ENCODE measurements at regions not wholly inside any gene's neighbourhood (a gene's known extent, or its start where the extent isn't known, plus 50 kb on each side); places are given as distances from the start of the nearest gene placed in this dataset.

- Histone ChIP-seq H3K79me2 (ENCODE audit: insufficient read depth) (no peaks in the 10 kb centered on the region), H2AFZ (ENCODE audit: low read depth) (no peak overlapping the region; the same call in 1 of the 2 replicates), H3K9me2 (no peaks in the 10 kb centered on the region), H3K36me3 (replicated peaks in 1 of 2; ENCODE audit: control insufficient read depth in 1 of 2, insufficient read depth in 2 of 2, low read length in 1 of 2) (no peaks in the 10 kb centered on the region), H3F3A (replicated peaks; ENCODE audit: insufficient read depth) (no peaks in the 10 kb centered on the region), H3K4me3 (ENCODE audit: low read depth in 2 of 2, low read length in 1 of 2) (no peak overlapping the region), H3K27me3 (ENCODE audit: insufficient read depth) (no peaks in the 10 kb centered on the region), H3K9ac (no peak overlapping the region), H3K4me2 (no peak overlapping the region), H3K4me1 (ENCODE audit: control insufficient read depth in 1 of 2, insufficient read depth in 2 of 2, low read depth in 1 of 2, low read length in 1 of 2) (no peaks in the 10 kb centered on the region; a peak in 1 of 4 replicates), H4K20me1 (ENCODE audit: insufficient read depth) (no peaks in the 10 kb centered on the region), H3K27ac (ENCODE audit: low read depth in 2 of 2, low read length in 1 of 2) (no peak overlapping the region), H3K9me3 (no peaks in the 10 kb centered on the region)
- POLR2A ChIA-PET, result no interaction called here
- DNase-seq, result no peak
- CTCF ChIA-PET, result no interaction called here
- 28% methylated on average over 4 of the region's 4 CpGs for WGBS (ENCODE audit: low lambda C conversion rate)
- TF ChIP-seq TCF12 (IDR thresholded peaks at IDR 0.05) (no peak), SIN3A (IDR thresholded peaks at IDR 0.05; ENCODE audit: borderline replicate concordance, low read depth, low read length) (no peak), MEF2A (IDR thresholded peaks at IDR 0.05; ENCODE audit: borderline replicate concordance, low read depth) (no peak), EZH2phosphoT487 (IDR thresholded peaks at IDR 0.05; ENCODE audit: borderline replicate concordance, low read depth) (no peak), SMC3 (IDR thresholded peaks at IDR 0.05; ENCODE audit: low read depth, low read length) (no peak), NRF1 (IDR thresholded peaks at IDR 0.05; ENCODE audit: low read depth, low read length) (no peak)
- TF ChIP-seq, protein P1, sequence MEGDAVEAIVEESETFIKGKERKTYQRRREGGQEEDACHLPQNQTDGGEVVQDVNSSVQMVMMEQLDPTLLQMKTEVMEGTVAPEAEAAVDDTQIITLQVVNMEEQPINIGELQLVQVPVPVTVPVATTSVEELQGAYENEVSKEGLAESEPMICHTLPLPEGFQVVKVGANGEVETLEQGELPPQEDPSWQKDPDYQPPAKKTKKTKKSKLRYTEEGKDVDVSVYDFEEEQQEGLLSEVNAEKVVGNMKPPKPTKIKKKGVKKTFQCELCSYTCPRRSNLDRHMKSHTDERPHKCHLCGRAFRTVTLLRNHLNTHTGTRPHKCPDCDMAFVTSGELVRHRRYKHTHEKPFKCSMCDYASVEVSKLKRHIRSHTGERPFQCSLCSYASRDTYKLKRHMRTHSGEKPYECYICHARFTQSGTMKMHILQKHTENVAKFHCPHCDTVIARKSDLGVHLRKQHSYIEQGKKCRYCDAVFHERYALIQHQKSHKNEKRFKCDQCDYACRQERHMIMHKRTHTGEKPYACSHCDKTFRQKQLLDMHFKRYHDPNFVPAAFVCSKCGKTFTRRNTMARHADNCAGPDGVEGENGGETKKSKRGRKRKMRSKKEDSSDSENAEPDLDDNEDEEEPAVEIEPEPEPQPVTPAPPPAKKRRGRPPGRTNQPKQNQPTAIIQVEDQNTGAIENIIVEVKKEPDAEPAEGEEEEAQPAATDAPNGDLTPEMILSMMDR (IDR thresholded peaks at IDR 0.05), result no peak
Observed at GRCh38 chr4:115334736-115335411, 221.5 kb upstream of the NDST4 start.

DNA sequence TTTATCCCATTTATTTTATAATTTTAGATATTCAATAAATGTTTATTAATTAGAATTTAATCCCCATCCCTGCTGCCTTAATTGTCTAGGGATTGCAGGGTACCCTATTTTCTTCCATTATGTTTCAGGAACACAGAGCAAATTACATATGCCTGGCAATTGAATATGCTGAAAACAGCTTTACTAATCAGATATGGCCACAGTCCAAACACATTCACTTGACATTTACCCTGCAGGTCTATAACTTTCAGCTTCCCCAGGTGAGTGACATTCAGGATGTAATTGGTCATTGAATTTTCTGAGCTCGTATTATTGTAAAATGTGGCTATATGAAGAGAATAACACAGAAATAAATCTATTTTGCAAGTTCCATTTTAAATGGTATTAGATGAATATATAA, 218.7 kb upstream of the NDST4 start:
- POLR2A ChIA-PET, result no interaction called here
- CTCF ChIA-PET, result no interaction called here

DNA sequence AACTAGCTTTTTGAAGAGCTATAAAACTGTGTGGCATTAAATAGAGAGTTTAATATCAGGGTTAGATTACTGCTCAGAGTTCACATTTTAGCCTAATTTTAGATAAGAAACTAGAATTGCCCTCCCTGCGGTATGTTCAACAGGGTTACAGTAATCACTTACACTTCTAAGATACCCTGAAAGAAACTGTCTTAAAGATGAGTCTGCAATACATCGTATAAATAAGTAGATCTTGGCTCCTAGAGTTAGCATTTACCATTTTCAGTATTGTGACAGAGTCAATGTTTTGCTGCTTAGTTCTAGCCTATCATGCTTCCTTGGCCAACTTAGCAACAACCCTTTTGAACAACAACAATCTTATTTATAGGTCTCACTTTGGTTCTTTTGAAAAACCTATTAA, 217.8 kb upstream of the NDST4 start:
- WGBS (ENCODE audit: low lambda C conversion rate), result 38% methylated on average over 2 of the region's 2 CpGs
- ChIA-PET CTCF (no interaction called here), POLR2A (no interaction called here)
- Histone ChIP-seq H3K9ac (no peak overlapping the region), H3K4me3 (ENCODE audit: low read depth in 2 of 2, low read length in 1 of 2) (no peak overlapping the region), H3F3A (replicated peaks; ENCODE audit: insufficient read depth) (no peaks in the 10 kb centered on the region), H4K20me1 (ENCODE audit: insufficient read depth) (no peaks in the 10 kb centered on the region), H3K79me2 (ENCODE audit: insufficient read depth) (no peaks in the 10 kb centered on the region), H3K9me2 (no peaks in the 10 kb centered on the region), H3K27ac (ENCODE audit: low read depth in 2 of 2, low read length in 1 of 2) (no peak overlapping the region), H2AFZ (ENCODE audit: low read depth) (no peak overlapping the region), H3K9me3 (no peaks in the 10 kb centered on the region; the same call in 1 of the 2 replicates), H3K27me3 (ENCODE audit: insufficient read depth) (no peaks in the 10 kb centered on the region), H3K36me3 (replicated peaks in 1 of 2; ENCODE audit: control insufficient read depth in 1 of 2, insufficient read depth in 2 of 2, low read length in 1 of 2) (no peaks in the 10 kb centered on the region), H3K4me1 (ENCODE audit: control insufficient read depth in 1 of 2, insufficient read depth in 2 of 2, low read depth in 1 of 2, low read length in 1 of 2) (no peaks in the 10 kb centered on the region; a peak in 1 of 4 replicates), H3K4me2 (no peak overlapping the region)
- TF ChIP-seq FOXM1 (IDR thresholded peaks at IDR 0.05; ENCODE audit: low read depth) (no peak), MXI1 (IDR thresholded peaks at IDR 0.05; ENCODE audit: low read depth, low read length) (no peak), RCOR1 (IDR thresholded peaks at IDR 0.05; ENCODE audit: low read length) (no peak), TAF1 (IDR thresholded peaks at IDR 0.05; ENCODE audit: borderline replicate concordance, low read depth, low read length) (no peak), RFX5 (IDR thresholded peaks at IDR 0.05; ENCODE audit: low read length) (no peak), EP300 (IDR thresholded peaks at IDR 0.05; ENCODE audit: borderline replicate concordance in 1 of 2, low read depth in 1 of 2, low read length in 1 of 2) (no peak), NRF1 (IDR thresholded peaks at IDR 0.05; ENCODE audit: low read depth, low read length) (no peak), ZBTB33 (IDR thresholded peaks at IDR 0.05; ENCODE audit: borderline replicate concordance, low read depth) (no peak), MEF2A (IDR thresholded peaks at IDR 0.05; ENCODE audit: borderline replicate concordance, low read depth) (no peak), SMC3 (IDR thresholded peaks at IDR 0.05; ENCODE audit: low read depth, low read length) (no peak)
- DNase-seq, result no peak

More for the DNA sequence above, 218.7 kb upstream of the NDST4 start:
- Histone ChIP-seq H3K4me3 (ENCODE audit: low read depth in 2 of 2, low read length in 1 of 2) (no peak overlapping the region), H3K4me1 (ENCODE audit: control insufficient read depth in 1 of 2, insufficient read depth in 2 of 2, low read depth in 1 of 2, low read length in 1 of 2) (no peaks in the 10 kb centered on the region; a peak in 1 of 4 replicates), H3K9ac (no peak overlapping the region), H3K36me3 (replicated peaks in 1 of 2; ENCODE audit: control insufficient read depth in 1 of 2, insufficient read depth in 2 of 2, low read length in 1 of 2) (no peaks in the 10 kb centered on the region), H3K27ac (ENCODE audit: low read depth in 2 of 2, low read length in 1 of 2) (no peak overlapping the region), H3F3A (replicated peaks; ENCODE audit: insufficient read depth) (no peaks in the 10 kb centered on the region), H2AFZ (ENCODE audit: low read depth) (no peak overlapping the region), H3K9me3 (no peaks in the 10 kb centered on the region; the same call in 1 of the 2 replicates), H3K79me2 (ENCODE audit: insufficient read depth) (no peaks in the 10 kb centered on the region), H3K27me3 (ENCODE audit: insufficient read depth) (no peaks in the 10 kb centered on the region), H3K9me2 (no peaks in the 10 kb centered on the region), H3K4me2 (no peak overlapping the region), H4K20me1 (ENCODE audit: insufficient read depth) (no peaks in the 10 kb centered on the region)
- 7% methylated on average over 1 of the region's 1 CpG for WGBS (ENCODE audit: low lambda C conversion rate)
- DNase-seq, result peak; percentile 15
- TF ChIP-seq MEF2A (IDR thresholded peaks at IDR 0.05; ENCODE audit: borderline replicate concordance, low read depth) (no peak), RCOR1 (IDR thresholded peaks at IDR 0.05; ENCODE audit: low read length) (peak; percentile 17; the same call in 1 of the 2 replicates), EP300 (IDR thresholded peaks at IDR 0.05; ENCODE audit: borderline replicate concordance in 1 of 2, low read depth in 1 of 2, low read length in 1 of 2) (peak in 1 of 2 experiments; percentile 40; a peak in 1 of 4 replicates), GATA2 (CRISPR knock-in tag; IDR thresholded peaks at IDR 0.05) (peak; percentile 70)
